ENCODE measurements at regions not wholly inside any gene's neighbourhood (a gene's known extent, or its start where the extent isn't known, plus 50 kb on each side); places are given as distances from the start of the nearest gene placed in this dataset.
A peak's percentile ranks its signal among the peaks of the same experiment; 100 is the strongest.

- Mint-ChIP-seq H3K4me1 (ENCODE audit: low read depth) (no peaks in the 10 kb centered on the region), H3K27me3 (ENCODE audit: low read depth) (no peaks in the 10 kb centered on the region), H3K9me3 (ENCODE audit: low read depth) (peaks cover 26% of the 10 kb centered on the region), H3K36me3 (ENCODE audit: low read depth) (peaks cover 7% of the 10 kb centered on the region), H3K4me3 (ENCODE audit: unreplicated experiment) (no peak overlapping the region), H3K27ac (ENCODE audit: unreplicated experiment) (no peak overlapping the region)
- TF ChIP-seq, protein P1, sequence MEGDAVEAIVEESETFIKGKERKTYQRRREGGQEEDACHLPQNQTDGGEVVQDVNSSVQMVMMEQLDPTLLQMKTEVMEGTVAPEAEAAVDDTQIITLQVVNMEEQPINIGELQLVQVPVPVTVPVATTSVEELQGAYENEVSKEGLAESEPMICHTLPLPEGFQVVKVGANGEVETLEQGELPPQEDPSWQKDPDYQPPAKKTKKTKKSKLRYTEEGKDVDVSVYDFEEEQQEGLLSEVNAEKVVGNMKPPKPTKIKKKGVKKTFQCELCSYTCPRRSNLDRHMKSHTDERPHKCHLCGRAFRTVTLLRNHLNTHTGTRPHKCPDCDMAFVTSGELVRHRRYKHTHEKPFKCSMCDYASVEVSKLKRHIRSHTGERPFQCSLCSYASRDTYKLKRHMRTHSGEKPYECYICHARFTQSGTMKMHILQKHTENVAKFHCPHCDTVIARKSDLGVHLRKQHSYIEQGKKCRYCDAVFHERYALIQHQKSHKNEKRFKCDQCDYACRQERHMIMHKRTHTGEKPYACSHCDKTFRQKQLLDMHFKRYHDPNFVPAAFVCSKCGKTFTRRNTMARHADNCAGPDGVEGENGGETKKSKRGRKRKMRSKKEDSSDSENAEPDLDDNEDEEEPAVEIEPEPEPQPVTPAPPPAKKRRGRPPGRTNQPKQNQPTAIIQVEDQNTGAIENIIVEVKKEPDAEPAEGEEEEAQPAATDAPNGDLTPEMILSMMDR (IDR thresholded peaks at IDR 0.05): no peak
- no peak for DNase-seq (ENCODE audit: low spot score)
These were observed 140.3 kb upstream of the MCHR2 start for GRCh38 chr6:100134297-100134696.

GRCh38 chr6:100132005-100132404 lies 138.0 kb upstream of the MCHR2 start:
- Mint-ChIP-seq H3K9me3 (ENCODE audit: low read depth) (peaks cover 26% of the 10 kb centered on the region), H3K36me3 (ENCODE audit: low read depth) (peaks cover 7% of the 10 kb centered on the region)

DNA sequence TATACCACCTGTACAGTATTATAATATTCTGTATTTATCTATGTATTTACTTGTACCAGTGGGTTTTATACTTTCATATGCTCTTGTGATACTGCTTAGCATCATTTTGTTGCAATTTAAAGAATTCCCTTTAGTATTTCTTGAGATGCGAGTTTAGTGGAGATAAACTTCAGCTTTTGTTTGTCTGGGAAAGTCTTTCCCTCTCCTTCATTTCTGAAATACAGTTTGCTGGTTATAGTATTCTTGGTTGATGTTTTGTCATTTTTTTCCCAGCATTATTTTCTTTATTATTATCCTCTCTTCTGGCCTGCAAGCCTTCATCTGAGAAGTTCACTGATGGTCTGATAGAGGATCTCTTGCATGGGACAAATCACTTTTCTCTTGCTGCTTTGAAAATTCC lies 136.6 kb upstream of the MCHR2 start:
- no peak for DNase-seq (ENCODE audit: low spot score)
- no peaks in the 10 kb centered on the region for H3K4me1 Mint-ChIP-seq (ENCODE audit: low read depth)
- H3K27ac Mint-ChIP-seq (ENCODE audit: unreplicated experiment): no peak overlapping the region
- H3K36me3 Mint-ChIP-seq (ENCODE audit: low read depth): peaks cover 7% of the 10 kb centered on the region
- no peak overlapping the region for H3K4me3 Mint-ChIP-seq (ENCODE audit: unreplicated experiment)
- peaks cover 26% of the 10 kb centered on the region for H3K9me3 Mint-ChIP-seq (ENCODE audit: low read depth)
- TF ChIP-seq, protein P1 (IDR thresholded peaks at IDR 0.05): no peak
- no peaks in the 10 kb centered on the region for H3K27me3 Mint-ChIP-seq (ENCODE audit: low read depth)

More at GRCh38 chr6:100132005-100132404, 138.0 kb upstream of the MCHR2 start:
- Mint-ChIP-seq H3K4me1 (ENCODE audit: low read depth) (no peaks in the 10 kb centered on the region), H3K27ac (ENCODE audit: unreplicated experiment) (no peak overlapping the region), H3K4me3 (ENCODE audit: unreplicated experiment) (no peak overlapping the region), H3K27me3 (ENCODE audit: low read depth) (no peaks in the 10 kb centered on the region)
- no peak for DNase-seq (ENCODE audit: low spot score)
- TF ChIP-seq, protein P1 (IDR thresholded peaks at IDR 0.05): no peak

DNA sequence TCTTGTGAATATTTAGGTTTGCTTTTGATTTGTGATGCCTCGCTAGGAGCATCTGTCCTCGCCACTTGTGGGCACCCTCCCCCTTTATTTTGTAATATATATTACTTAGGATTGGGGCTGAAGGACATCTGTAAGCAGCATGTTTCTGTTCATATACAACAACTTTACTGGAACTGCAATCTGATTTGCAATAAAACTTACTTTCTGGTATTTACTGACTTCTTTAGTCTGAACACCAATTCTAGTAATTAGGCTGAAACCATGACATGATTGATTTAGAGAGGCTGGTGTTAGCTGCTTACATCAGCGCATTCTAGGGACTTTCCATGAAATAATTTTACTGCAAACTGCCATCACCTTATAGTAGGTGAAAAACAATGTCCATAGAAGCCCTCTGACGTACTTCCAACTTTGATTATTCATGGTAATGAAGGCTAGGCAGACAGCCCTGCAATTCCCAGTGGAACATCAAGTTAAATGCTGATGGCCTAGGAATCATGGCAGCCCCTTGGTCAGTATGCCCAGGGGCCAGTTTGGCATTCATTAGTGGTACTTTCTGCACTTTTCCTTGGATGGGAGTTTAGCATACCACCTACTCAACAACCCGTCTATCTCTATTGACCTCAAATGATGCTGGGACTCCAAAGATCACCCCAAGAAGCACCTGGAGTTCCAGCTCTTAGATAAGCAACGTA lies 132.9 kb upstream of the MCHR2 start:
- Mint-ChIP-seq H3K27ac (ENCODE audit: unreplicated experiment) (no peak overlapping the region), H3K9me3 (ENCODE audit: low read depth) (peaks cover 22% of the 10 kb centered on the region), H3K4me1 (ENCODE audit: low read depth) (peaks cover 5% of the 10 kb centered on the region), H3K36me3 (ENCODE audit: low read depth) (peaks cover 7% of the 10 kb centered on the region), H3K27me3 (ENCODE audit: low read depth) (no peaks in the 10 kb centered on the region), H3K4me3 (ENCODE audit: unreplicated experiment) (no peak overlapping the region)
- TF ChIP-seq, protein P1 (IDR thresholded peaks at IDR 0.05): peak; percentile 45
- DNase-seq (ENCODE audit: low spot score): no peak

- Mint-ChIP-seq H3K4me3 (ENCODE audit: unreplicated experiment) (no peak overlapping the region), H3K27ac (ENCODE audit: unreplicated experiment) (no peak overlapping the region), H3K9me3 (ENCODE audit: low read depth) (no peaks in the 10 kb centered on the region), H3K36me3 (ENCODE audit: low read depth) (no peaks in the 10 kb centered on the region), H3K27me3 (ENCODE audit: low read depth) (no peaks in the 10 kb centered on the region), H3K4me1 (ENCODE audit: low read depth) (peaks cover 24% of the 10 kb centered on the region)
- TF ChIP-seq, protein P1 (IDR thresholded peaks at IDR 0.05): peak; percentile 9
- DNase-seq (ENCODE audit: low spot score): no peak
These were observed 128.0 kb upstream of the MCHR2 start for GRCh38 chr6:100121854-100122609.
